ENCODE measurements at regions not wholly inside any gene's neighbourhood (a gene's known extent, or its start where the extent isn't known, plus 50 kb on each side); places are given as distances from the start of the nearest gene placed in this dataset.
A peak's percentile ranks its signal among the peaks of the same experiment; 100 is the strongest.
"Not testable (repeated sequence)": the region's sequence is repeated elsewhere in the genome, so short reads cannot be mapped to it uniquely, and the experiment has no call there.

- DNase-seq (ENCODE audit: low read depth, low spot score) = no peak
- in situ Hi-C loops (cut with HindIII; ENCODE audit: low pct_unique_long_range_greater_than_20kb, low sequenced_read_pairs) = no loop called here
Observed at GRCh38 chr6:156597095-156597494, 180.1 kb upstream of the ARID1B start.

GRCh38 chr6:156595476-156595875 is 181.7 kb upstream of the ARID1B start:
- no peak for DNase-seq (ENCODE audit: low read depth, low spot score)
- in situ Hi-C loops (cut with HindIII; ENCODE audit: low pct_unique_long_range_greater_than_20kb, low sequenced_read_pairs) = no loop called here

GRCh38 chr6:156593893-156594292 is 183.3 kb upstream of the ARID1B start:
- in situ Hi-C loops (cut with HindIII; ENCODE audit: low pct_unique_long_range_greater_than_20kb, low sequenced_read_pairs) = no loop called here
- no peak for DNase-seq (ENCODE audit: low read depth, low spot score)

- in situ Hi-C loops (cut with HindIII; ENCODE audit: low pct_unique_long_range_greater_than_20kb, low sequenced_read_pairs) = no loop called here
- DNase-seq (ENCODE audit: low read depth, low spot score) = no peak
Observed at GRCh38 chr6:156593127-156593526, 184.1 kb upstream of the ARID1B start.

- in situ Hi-C loops (cut with HindIII; ENCODE audit: low pct_unique_long_range_greater_than_20kb, low sequenced_read_pairs) = no loop called here
- DNase-seq (ENCODE audit: low read depth, low spot score) = no peak
Observed at GRCh38 chr6:156590482-156590881, 186.7 kb upstream of the ARID1B start.

GRCh38 chr6:156589281-156589680 is 187.9 kb upstream of the ARID1B start:
- in situ Hi-C loops (cut with HindIII; ENCODE audit: low pct_unique_long_range_greater_than_20kb, low sequenced_read_pairs) = no loop called here
- DNase-seq (ENCODE audit: low read depth, low spot score) = peak; percentile 24

- no peak for DNase-seq (ENCODE audit: low read depth, low spot score)
- in situ Hi-C loops (cut with HindIII; ENCODE audit: low pct_unique_long_range_greater_than_20kb, low sequenced_read_pairs) = no loop called here
Observed at GRCh38 chr6:156587751-156588301, 189.4 kb upstream of the ARID1B start.

GRCh38 chr6:156587071-156587470 is 190.1 kb upstream of the ARID1B start:
- no peak for DNase-seq (ENCODE audit: low read depth, low spot score)
- in situ Hi-C loops (cut with HindIII; ENCODE audit: low pct_unique_long_range_greater_than_20kb, low sequenced_read_pairs) = no loop called here

- no peak for DNase-seq (ENCODE audit: low read depth, low spot score)
Observed at GRCh38 chr6:156585859-156586258, 191.3 kb upstream of the ARID1B start.

GRCh38 chr6:156584121-156584520 is 193.1 kb upstream of the ARID1B start:
- DNase-seq (ENCODE audit: low read depth, low spot score); in situ Hi-C loops (cut with HindIII; ENCODE audit: low pct_unique_long_range_greater_than_20kb, low sequenced_read_pairs): not testable (repeated sequence)

More at GRCh38 chr6:156585859-156586258, 191.3 kb upstream of the ARID1B start:
- in situ Hi-C loops (cut with HindIII; ENCODE audit: low pct_unique_long_range_greater_than_20kb, low sequenced_read_pairs) = no loop called here

- no peak for DNase-seq (ENCODE audit: low read depth, low spot score)
- in situ Hi-C loops (cut with HindIII; ENCODE audit: low pct_unique_long_range_greater_than_20kb, low sequenced_read_pairs) = no loop called here
Observed at GRCh38 chr6:156583083-156583482, 194.1 kb upstream of the ARID1B start.

- in situ Hi-C loops (cut with HindIII; ENCODE audit: low pct_unique_long_range_greater_than_20kb, low sequenced_read_pairs) = no loop called here
- no peak for DNase-seq (ENCODE audit: low read depth, low spot score)
Observed at GRCh38 chr6:156582509-156582992, 194.6 kb upstream of the ARID1B start.

GRCh38 chr6:156579564-156579963 is 197.6 kb upstream of the ARID1B start:
- in situ Hi-C loops (cut with HindIII; ENCODE audit: low pct_unique_long_range_greater_than_20kb, low sequenced_read_pairs) = no loop called here
- DNase-seq (ENCODE audit: low read depth, low spot score) = no peak

GRCh38 chr6:156577749-156578148 is 199.4 kb upstream of the ARID1B start:
- in situ Hi-C loops (cut with HindIII; ENCODE audit: low pct_unique_long_range_greater_than_20kb, low sequenced_read_pairs) = no loop called here
- DNase-seq (ENCODE audit: low read depth, low spot score) = no peak

GRCh38 chr6:156575361-156575760 is 201.8 kb upstream of the ARID1B start:
- no peak for DNase-seq (ENCODE audit: low read depth, low spot score)
- in situ Hi-C loops (cut with HindIII; ENCODE audit: low pct_unique_long_range_greater_than_20kb, low sequenced_read_pairs) = no loop called here

- no peak for DNase-seq (ENCODE audit: low read depth, low spot score)
- in situ Hi-C loops (cut with HindIII; ENCODE audit: low pct_unique_long_range_greater_than_20kb, low sequenced_read_pairs) = no loop called here
Observed at GRCh38 chr6:156564807-156565149, 212.4 kb upstream of the ARID1B start.

GRCh38 chr6:156564127-156564806 is 212.9 kb upstream of the ARID1B start:
- in situ Hi-C loops (cut with HindIII; ENCODE audit: low pct_unique_long_range_greater_than_20kb, low sequenced_read_pairs) = no loop called here
- DNase-seq (ENCODE audit: low read depth, low spot score) = peak; percentile 65

GRCh38 chr6:156563714-156564113 is 213.5 kb upstream of the ARID1B start:
- no peak for DNase-seq (ENCODE audit: low read depth, low spot score)
- in situ Hi-C loops (cut with HindIII; ENCODE audit: low pct_unique_long_range_greater_than_20kb, low sequenced_read_pairs) = no loop called here

GRCh38 chr6:156562636-156563035 is 214.5 kb upstream of the ARID1B start:
- DNase-seq (ENCODE audit: low read depth, low spot score) = no peak
- in situ Hi-C loops (cut with HindIII; ENCODE audit: low pct_unique_long_range_greater_than_20kb, low sequenced_read_pairs) = no loop called here
